PC-3 (cell line): ENCODE measurements at regions not wholly inside any gene's neighbourhood (a gene's known extent, or its start where the extent isn't known, plus 50 kb on each side); places are given as distances from the start of the nearest gene placed in this dataset.

Experiments used
- ATAC-seq: fragments of 200-7000 bp; cut with Tn5 transposase; 2 replicates; pipeline ENCODE4 v1.9.1; 2020; ENCODE audit warnings: mild to moderate bottlenecking, moderate library complexity
- BruUV-seq: library from RNA; stranded (reverse); fragments of 400-500 nt; replicated peaks from 2 replicates; lab custom pipeline; 2021; lab: Mats Ljungman, UMichigan
- CTCF ChIA-PET: fragments of 300-600 bp; sonication (Branson Sonifier 250); formaldehyde crosslinking; loops from one replicate; lab custom pipeline; 2022; ENCODE audit warnings: antibody characterized with exemption; lab: Charles Lee
- POLR2A ChIA-PET: fragments of 300-600 bp; sonication (Branson Sonifier 250); formaldehyde crosslinking; loops from one replicate; lab custom pipeline; 2022; ENCODE audit warnings: antibody characterized with exemption; ENCODE audit not compliant: unreplicated experiment; lab: Charles Lee
- DNase-seq: peaks from one replicate; pipeline ENCODE4 v3.0.0-alpha.2; 2015
- H2AFZ ChIP-seq: fragments of 300-600 bp; sonication (generic); 2 replicates; pipeline ENCODE4 v1.6.0; 2016; ENCODE audit warnings: antibody characterized with exemption, low read length
- H3F3A ChIP-seq: fragments of 300-600 bp; sonication (generic); one replicate; pipeline ENCODE4 v1.6.0; 2017; ENCODE audit warnings: antibody characterized with exemption, low read length, control low read depth, mild to moderate bottlenecking; ENCODE audit not compliant: unreplicated experiment
- H3K27ac ChIP-seq: fragments of 300-600 bp; sonication (generic); 2 replicates; pipeline ENCODE4 v1.5.1; 2016; ENCODE audit warnings: mild to moderate bottlenecking, low read length
- H3K27me3 ChIP-seq: fragments of 300-600 bp; sonication (generic); 2 replicates; pipeline ENCODE4 v1.6.1; 2016; ENCODE audit warnings: low read length, mixed read lengths
- H3K36me3 ChIP-seq: fragments of 300-600 bp; sonication (generic); 2 replicates; pipeline ENCODE4 v1.6.1; 2016; ENCODE audit warnings: low read depth, mixed run types, low read length, mixed read lengths
- H3K4me1 ChIP-seq: fragments of 300-600 bp; sonication (generic); 2 replicates; pipeline ENCODE4 v1.5.1; 2016; ENCODE audit warnings: low read length; ENCODE audit not compliant: insufficient read depth
- H3K4me2 ChIP-seq: fragments of 300-600 bp; sonication (generic); 2 replicates; pipeline ENCODE4 v1.6.0; 2016; ENCODE audit warnings: low read length
- H3K4me3 ChIP-seq: fragments of 300-600 bp; sonication (generic); 2 replicates; pipeline ENCODE4 v1.5.1; 2016; ENCODE audit warnings: mild to moderate bottlenecking, low read length, mixed read lengths
- H3K79me2 ChIP-seq: fragments of 300-600 bp; sonication (generic); 2 replicates; pipeline ENCODE4 v1.6.1; 2017; ENCODE audit warnings: low read length, mixed read lengths
- H3K9ac ChIP-seq: fragments of 300-600 bp; sonication (generic); 2 replicates; pipeline ENCODE4 v1.6.0; 2016; ENCODE audit warnings: mild to moderate bottlenecking, low read length
- H3K9me2 ChIP-seq: fragments of 300-600 bp; sonication (generic); replicated peaks from 2 replicates; pipeline ENCODE4 v1.6.1; 2016; ENCODE audit warnings: mixed run types, low read length, mixed read lengths
- H3K9me3 ChIP-seq: fragments of 300-600 bp; sonication (generic); 2 replicates; pipeline ENCODE4 v1.6.1; 2016; ENCODE audit warnings: low read length, mixed read lengths
- H4K20me1 ChIP-seq: fragments of 300-600 bp; sonication (generic); 2 replicates; pipeline ENCODE4 v1.6.1; 2016; ENCODE audit warnings: low read length, mixed read lengths
- EZH2 ChIP-seq: fragments of 300-600 bp; sonication (generic); IDR thresholded peaks from one replicate; pipeline ENCODE4 v1.6.1; 2017; ENCODE audit warnings: antibody characterized with exemption, mild to moderate bottlenecking, low read length; ENCODE audit not compliant: unreplicated experiment
- EZH2phosphoT487 ChIP-seq: fragments of 300-600 bp; sonication (generic); IDR thresholded peaks from 2 replicates; pipeline ENCODE4 v1.6.1; 2018; ENCODE audit warnings: mild to moderate bottlenecking, antibody characterized with exemption, low read length, borderline replicate concordance
- intact Hi-C: fragments of 100-400 bp; cut with micrococcal nuclease; formaldehyde crosslinking; loops from 2 replicates; pipeline ENCODE4 v1.9.0; 2023
- TF ChIP-seq, protein P1 (sequence below): fragments of 300-600 bp; sonication (generic); conservative IDR thresholded peaks from 2 replicates; pipeline ENCODE4 v1.5.1; 2017; ENCODE audit warnings: antibody characterized with exemption, low read depth, mild to moderate bottlenecking, low read length

- ATAC-seq = no peak
- no peaks in the 10 kb centered on the region for H3K79me2 ChIP-seq
- H3F3A ChIP-seq = no peaks in the 10 kb centered on the region
- no peaks in the 10 kb centered on the region for H3K36me3 ChIP-seq
- H3K4me3 ChIP-seq = no peak overlapping the region
- no peaks in the 10 kb centered on the region for H3K9me2 ChIP-seq
- CTCF ChIA-PET = no interaction called here
- H3K4me2 ChIP-seq = no peak overlapping the region
- H2AFZ ChIP-seq = no peak overlapping the region
- no peaks in the 10 kb centered on the region for H4K20me1 ChIP-seq
- H3K27ac ChIP-seq = no peak overlapping the region
- no peak for TF ChIP-seq EZH2
- TF ChIP-seq, protein P1, sequence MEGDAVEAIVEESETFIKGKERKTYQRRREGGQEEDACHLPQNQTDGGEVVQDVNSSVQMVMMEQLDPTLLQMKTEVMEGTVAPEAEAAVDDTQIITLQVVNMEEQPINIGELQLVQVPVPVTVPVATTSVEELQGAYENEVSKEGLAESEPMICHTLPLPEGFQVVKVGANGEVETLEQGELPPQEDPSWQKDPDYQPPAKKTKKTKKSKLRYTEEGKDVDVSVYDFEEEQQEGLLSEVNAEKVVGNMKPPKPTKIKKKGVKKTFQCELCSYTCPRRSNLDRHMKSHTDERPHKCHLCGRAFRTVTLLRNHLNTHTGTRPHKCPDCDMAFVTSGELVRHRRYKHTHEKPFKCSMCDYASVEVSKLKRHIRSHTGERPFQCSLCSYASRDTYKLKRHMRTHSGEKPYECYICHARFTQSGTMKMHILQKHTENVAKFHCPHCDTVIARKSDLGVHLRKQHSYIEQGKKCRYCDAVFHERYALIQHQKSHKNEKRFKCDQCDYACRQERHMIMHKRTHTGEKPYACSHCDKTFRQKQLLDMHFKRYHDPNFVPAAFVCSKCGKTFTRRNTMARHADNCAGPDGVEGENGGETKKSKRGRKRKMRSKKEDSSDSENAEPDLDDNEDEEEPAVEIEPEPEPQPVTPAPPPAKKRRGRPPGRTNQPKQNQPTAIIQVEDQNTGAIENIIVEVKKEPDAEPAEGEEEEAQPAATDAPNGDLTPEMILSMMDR = no peak
- no peak for TF ChIP-seq EZH2phosphoT487
- POLR2A ChIA-PET = no interaction called here
- H3K9ac ChIP-seq = no peak overlapping the region
- H3K27me3 ChIP-seq = no peaks in the 10 kb centered on the region
- no peak for DNase-seq
- intact Hi-C loops = no loop called here
- BruUV-seq = no TSS peak
- no peaks in the 10 kb centered on the region for H3K9me3 ChIP-seq
- no peaks in the 10 kb centered on the region for H3K4me1 ChIP-seq
These were observed 401.8 kb downstream of the ADRA2A start for GRCh38 chr10:111478651-111479050.

GRCh38 chr10:111479966-111480365, 403.1 kb downstream of the ADRA2A start:
- Histone ChIP-seq H3K4me1 (no peaks in the 10 kb centered on the region), H3F3A (no peaks in the 10 kb centered on the region), H3K27ac (no peak overlapping the region), H3K4me3 (no peak overlapping the region), H3K4me2 (no peak overlapping the region), H3K27me3 (no peaks in the 10 kb centered on the region), H3K9ac (no peak overlapping the region), H3K36me3 (no peaks in the 10 kb centered on the region), H4K20me1 (no peaks in the 10 kb centered on the region), H3K79me2 (no peaks in the 10 kb centered on the region), H3K9me3 (no peaks in the 10 kb centered on the region), H3K9me2 (no peaks in the 10 kb centered on the region), H2AFZ (no peak overlapping the region)
- ChIA-PET POLR2A (no interaction called here), CTCF (no interaction called here)
- DNase-seq (no peak), ATAC-seq (no peak)
- BruUV-seq = no TSS peak
- TF ChIP-seq EZH2 (no peak), EZH2phosphoT487 (no peak)
- TF ChIP-seq, protein P1 = no peak
- intact Hi-C loops = no loop called here

GRCh38 chr10:111481261-111481826, 404.5 kb downstream of the ADRA2A start:
- no peaks in the 10 kb centered on the region for H4K20me1 ChIP-seq
- H3K9me3 ChIP-seq = no peaks in the 10 kb centered on the region
- no peak for ATAC-seq
- H3K27me3 ChIP-seq = no peaks in the 10 kb centered on the region
- ChIA-PET CTCF (no interaction called here), POLR2A (no interaction called here)
- no peaks in the 10 kb centered on the region for H3K4me1 ChIP-seq
- H3K36me3 ChIP-seq = no peaks in the 10 kb centered on the region
- no peak overlapping the region for H3K9ac ChIP-seq
- intact Hi-C loops = no loop called here
- no peak for DNase-seq
- H3K9me2 ChIP-seq = no peaks in the 10 kb centered on the region
- H3K79me2 ChIP-seq = no peaks in the 10 kb centered on the region
- H2AFZ ChIP-seq = no peak overlapping the region
- no TSS peak for BruUV-seq
- H3K27ac ChIP-seq = no peak overlapping the region
- TF ChIP-seq EZH2phosphoT487 (no peak), EZH2 (no peak)
- TF ChIP-seq, protein P1 = no peak
- H3K4me2 ChIP-seq = no peak overlapping the region
- no peaks in the 10 kb centered on the region for H3F3A ChIP-seq
- no peak overlapping the region for H3K4me3 ChIP-seq
